ENCODE measurements at regions not wholly inside any gene's neighbourhood (a gene's known extent, or its start where the extent isn't known, plus 50 kb on each side); places are given as distances from the start of the nearest gene placed in this dataset.
"Not testable (repeated sequence)": the region's sequence is repeated elsewhere in the genome, so short reads cannot be mapped to it uniquely, and the experiment has no call there.

DNA sequence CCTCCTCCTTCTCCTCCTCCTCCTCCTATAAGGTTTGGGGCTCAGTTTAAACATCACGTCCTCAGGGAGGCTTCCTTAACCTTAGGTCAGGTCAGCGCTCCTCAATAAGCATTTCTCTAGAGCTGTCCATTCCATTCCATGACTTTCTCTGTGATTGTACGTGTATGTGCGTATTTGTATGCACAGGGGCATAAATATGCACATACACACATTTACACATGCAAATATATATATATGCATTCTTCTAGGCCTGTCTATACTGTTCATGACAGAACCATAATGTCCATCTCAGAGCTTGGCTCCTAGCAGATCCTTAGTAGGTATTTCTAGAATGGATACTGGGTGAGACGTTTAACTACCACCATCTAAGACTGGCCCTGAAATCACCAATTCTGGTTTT, 258.6 kb downstream of the STIM2 start:
- no peak for DNase-seq (ENCODE audit: extremely low read depth, low read depth)

- DNase-seq (ENCODE audit: extremely low read depth, low read depth) = no peak
These were observed 261.2 kb downstream of the STIM2 start for GRCh38 chr4:27121830-27122229.

DNA sequence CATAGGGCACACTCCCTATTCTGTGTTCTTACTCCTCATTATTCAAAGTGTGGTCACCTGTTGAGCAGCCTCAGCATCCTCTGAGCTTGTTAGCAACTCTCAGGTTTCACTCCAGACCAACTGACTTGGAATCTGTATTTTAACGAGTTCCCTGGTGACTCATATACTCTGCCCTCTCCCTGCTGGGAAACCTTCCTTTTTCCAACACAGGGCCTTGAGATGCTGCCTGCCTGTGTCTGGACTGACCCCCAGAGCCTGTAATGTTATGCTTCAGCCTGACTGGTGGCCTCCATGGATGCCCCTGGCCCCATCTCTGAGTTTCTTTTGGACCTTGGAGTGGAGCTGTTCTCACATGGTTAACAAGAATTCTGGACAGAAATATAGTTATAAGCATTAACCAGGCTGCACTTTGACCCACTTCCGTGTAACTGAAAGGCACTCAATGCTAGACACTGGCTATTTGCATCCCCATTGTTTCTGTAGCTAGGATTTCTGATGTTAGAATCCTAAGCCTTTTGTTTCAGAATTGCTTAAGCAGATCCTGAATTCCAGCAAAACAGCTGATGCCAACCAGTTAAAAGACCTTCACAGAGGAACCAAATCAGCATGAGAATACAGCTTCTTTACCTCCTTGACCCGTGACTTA, 262.6 kb downstream of the STIM2 start:
- no peak for DNase-seq (ENCODE audit: extremely low read depth, low read depth)

DNA sequence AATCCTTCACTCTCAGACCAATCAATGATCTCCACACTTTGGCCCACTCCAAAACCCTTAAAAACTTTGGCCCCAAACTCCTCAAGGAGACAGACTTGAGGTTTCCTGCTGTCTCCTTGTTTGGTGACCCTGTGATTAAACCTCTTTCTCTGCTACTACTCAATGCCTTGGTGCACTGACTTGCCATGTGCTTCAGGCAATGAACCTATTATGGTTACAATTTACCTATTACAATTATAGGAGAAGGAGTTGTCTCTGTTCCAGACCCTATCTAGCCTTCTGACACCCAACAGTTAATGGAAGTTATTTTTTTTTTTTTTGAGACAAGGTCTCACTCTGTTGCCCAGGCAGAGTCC, 263.1 kb downstream of the STIM2 start:
- DNase-seq (ENCODE audit: extremely low read depth, low read depth) = no peak

GRCh38 chr4:27126895-27127294, 266.3 kb downstream of the STIM2 start:
- DNase-seq (ENCODE audit: extremely low read depth, low read depth) = not testable (repeated sequence)

DNA sequence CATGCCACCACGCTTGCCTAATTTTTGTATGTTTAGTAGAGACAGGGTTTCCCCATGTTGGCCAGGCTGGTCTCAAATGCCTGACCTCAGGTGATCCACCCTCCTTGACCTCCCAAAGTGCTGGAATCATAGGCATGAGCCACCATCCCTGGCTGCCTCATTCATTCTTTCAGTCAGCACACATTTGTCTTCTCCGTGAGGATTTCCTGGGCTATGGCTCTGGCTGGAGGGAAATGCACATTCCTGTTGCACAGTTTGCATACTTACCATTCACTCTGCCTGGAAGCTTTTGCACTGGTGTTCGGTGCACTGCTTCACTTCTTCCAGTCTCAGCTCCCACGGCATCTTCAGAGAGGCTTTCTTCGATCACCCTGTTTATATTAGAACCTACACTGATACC, 267.8 kb downstream of the STIM2 start:
- DNase-seq (ENCODE audit: extremely low read depth, low read depth) = no peak

DNA sequence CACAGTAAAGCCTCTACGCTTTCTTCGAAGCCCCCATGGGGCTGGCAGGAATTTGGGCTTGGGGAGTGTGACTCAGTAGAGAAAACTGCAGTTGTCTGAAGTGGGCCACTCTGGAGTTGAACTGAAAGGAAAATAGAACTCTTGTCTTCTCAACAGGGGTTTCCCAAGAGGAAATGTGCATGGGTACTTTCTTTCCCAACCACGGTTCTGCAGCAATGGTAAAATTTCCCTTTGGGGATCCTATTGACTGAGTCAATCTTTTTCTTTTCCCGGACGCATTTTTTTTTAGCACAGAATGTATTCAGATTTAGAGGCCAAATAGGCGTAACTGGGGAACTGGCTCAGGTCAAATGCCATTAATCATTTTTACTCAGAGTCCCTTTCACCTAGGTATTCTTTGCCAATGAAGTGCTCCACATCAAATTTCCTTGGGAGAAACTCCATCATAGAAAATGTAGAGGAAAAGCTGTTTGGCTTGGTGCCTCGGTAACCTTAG, 269.3 kb downstream of the STIM2 start:
- no peak for DNase-seq (ENCODE audit: extremely low read depth, low read depth)

GRCh38 chr4:27132497-27132896, 271.9 kb downstream of the STIM2 start:
- no peak for DNase-seq (ENCODE audit: extremely low read depth, low read depth)

GRCh38 chr4:27140486-27140885, 279.8 kb downstream of the STIM2 start:
- DNase-seq (ENCODE audit: extremely low read depth, low read depth) = no peak

GRCh38 chr4:27141530-27141929, 280.9 kb downstream of the STIM2 start:
- DNase-seq (ENCODE audit: extremely low read depth, low read depth) = no peak

DNA sequence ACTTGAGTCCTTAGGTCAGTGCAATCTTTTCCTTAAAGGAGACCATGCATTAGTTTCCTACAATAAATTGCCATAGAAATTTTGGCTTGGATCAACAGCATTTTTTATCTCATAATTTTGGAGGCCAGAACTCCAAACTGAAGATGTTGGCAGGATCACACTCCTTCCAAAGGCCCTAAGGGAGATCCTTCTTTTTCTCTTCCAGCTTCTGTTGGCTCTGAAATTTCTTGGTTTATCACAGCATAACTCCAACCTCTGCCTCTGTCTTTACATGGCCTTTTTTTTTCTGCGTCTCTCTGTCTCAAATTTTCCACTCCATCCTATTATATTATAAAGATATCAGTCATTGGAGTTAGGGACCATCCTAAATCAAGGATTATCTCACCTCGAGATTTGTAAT, 282.2 kb downstream of the STIM2 start:
- no peak for DNase-seq (ENCODE audit: extremely low read depth, low read depth)

DNA sequence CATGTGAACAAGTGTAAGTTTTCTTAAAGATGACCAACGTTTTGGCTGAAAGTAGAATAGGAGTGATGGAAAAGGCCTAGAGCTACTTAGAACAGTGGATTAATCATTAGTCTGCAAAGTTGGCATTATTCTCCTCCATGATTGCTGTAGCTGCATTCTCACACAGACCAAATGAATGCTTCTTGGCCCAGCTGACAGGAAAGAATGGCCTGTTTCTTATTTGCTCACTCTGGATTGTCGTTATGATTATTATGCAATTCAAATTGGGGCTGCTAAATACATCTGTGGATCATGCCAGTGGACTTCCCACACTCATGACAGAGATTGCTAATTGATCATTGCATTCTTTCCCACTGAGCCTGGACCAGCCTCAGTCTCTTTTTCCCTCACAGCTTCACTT, 285.0 kb downstream of the STIM2 start:
- DNase-seq (ENCODE audit: extremely low read depth, low read depth) = no peak

GRCh38 chr4:27148211-27148895, 287.7 kb downstream of the STIM2 start:
- DNase-seq (ENCODE audit: extremely low read depth, low read depth) = no peak

GRCh38 chr4:27149541-27150212, 289.0 kb downstream of the STIM2 start:
- DNase-seq (ENCODE audit: extremely low read depth, low read depth) = no peak

GRCh38 chr4:27152703-27153102, 292.1 kb downstream of the STIM2 start:
- no peak for DNase-seq (ENCODE audit: extremely low read depth, low read depth)

- DNase-seq (ENCODE audit: extremely low read depth, low read depth) = no peak
These were observed 294.1 kb downstream of the STIM2 start for GRCh38 chr4:27154706-27155105.

DNA sequence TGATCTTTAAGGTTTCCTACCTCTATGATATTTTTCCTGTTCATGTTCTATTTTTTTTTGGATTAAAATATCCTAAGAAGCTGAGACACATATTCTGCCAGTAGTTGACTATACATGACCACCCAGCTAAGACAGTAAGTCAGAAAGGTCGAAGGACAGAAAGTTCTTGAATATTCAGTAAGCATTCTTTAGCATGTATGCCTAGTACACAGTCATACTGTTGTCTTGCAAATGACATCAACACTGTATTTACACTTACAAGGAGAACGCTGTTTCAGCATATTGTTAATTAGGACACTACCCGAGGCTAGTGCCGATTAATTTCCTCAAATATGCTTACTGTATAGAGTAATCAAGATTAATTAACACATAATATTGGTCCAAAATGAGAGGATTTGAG, 300.6 kb downstream of the STIM2 start:
- no peak for DNase-seq (ENCODE audit: extremely low read depth, low read depth)

DNA sequence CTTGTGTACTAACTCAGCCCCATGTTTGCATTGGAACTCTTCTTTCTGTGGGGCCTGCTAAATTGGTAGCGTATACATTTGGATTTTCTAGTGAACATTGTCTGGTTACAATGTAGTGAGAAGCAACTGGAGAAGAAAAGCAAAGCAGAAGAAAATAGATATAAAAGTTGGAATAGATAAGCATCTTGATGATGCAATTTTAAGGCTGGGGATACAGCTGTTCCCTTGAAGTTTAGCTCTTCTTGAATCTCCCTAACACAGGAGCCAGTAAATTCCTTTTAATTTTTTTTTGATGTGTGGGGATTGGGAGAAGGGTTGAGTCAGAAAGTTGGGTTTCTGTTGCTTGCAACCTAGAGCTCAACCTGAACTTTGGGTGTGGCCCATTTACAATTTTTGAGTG, 308.1 kb downstream of the STIM2 start:
- DNase-seq (ENCODE audit: extremely low read depth, low read depth) = no peak

DNA sequence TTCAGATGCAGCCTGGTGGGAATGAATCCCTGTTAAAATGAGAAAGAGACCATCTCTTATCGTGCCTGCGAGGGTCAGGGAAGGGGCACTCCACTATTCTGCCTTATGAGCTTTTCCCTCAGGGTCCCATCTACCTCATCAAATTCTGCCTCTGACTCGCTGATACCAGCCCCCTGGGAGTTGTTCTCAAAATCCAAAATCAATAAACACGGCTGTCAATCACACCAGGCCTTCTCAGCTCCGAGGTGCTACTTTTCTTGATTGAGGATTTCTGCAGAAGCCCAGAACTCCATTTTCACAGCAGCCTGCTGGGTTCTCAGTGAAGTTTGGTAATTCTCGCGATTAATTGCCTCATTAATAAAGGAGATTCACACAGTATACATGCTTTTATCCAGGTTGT, 312.6 kb downstream of the STIM2 start:
- DNase-seq (ENCODE audit: extremely low read depth, low read depth) = no peak

- peak; percentile 9 for DNase-seq (ENCODE audit: extremely low read depth, low read depth)
These were observed 315.8 kb downstream of the STIM2 start for GRCh38 chr4:27176400-27176799.

DNA sequence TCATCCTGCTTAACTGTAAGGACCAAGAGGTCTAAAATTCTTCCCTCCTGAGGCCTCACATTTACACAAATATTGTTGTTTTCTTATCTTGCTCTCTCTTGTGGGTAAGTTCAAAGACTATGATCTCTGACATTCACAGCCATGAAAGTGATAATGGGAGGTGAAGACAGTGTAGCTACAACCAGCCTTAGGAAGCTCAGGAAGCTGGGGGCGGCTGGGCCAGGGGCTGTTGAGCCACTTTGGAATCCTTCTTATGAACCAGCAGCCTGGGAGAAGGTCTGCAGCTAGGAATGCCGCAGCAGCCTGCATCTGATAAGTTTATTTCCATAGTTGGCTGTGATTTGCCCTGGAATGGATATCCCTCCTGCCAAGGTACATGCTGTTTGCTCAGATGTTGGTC, 316.2 kb downstream of the STIM2 start:
- no peak for DNase-seq (ENCODE audit: extremely low read depth, low read depth)

DNA sequence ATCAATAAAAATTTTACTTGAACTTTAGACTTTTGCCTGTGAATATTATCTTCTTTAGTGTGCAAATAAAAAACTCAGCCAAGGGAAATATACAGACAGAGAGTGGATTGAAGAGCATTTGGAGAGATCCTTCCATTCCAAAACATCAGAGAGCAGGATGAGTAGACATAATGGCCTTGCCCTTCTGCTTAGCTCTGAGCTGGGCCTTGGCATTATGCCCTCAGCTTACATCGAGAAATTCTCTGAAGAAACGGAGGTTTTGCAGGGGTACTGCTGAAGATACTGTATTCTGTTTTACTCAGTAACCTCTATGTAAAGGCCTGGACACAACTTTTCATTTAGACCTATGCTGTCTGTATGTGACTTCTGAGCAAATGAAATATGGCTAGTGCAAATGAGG, 317.4 kb downstream of the STIM2 start:
- DNase-seq (ENCODE audit: extremely low read depth, low read depth) = no peak
